Prostate gland (tissue), 2 donors: ENCODE measurements at regions not wholly inside any gene's neighbourhood (a gene's known extent, or its start where the extent isn't known, plus 50 kb on each side); places are given as distances from the start of the nearest gene placed in this dataset.

Experiments
- DNase-seq: peaks from one replicate; pipeline ENCODE4 v3.0.0-alpha.2; 2019; ENCODE audit warnings: low spot score
- H3K27ac ChIP-seq, 2 donors: fragments of 200-600 bp; sonication (generic); 2 replicates each; pipeline ENCODE4 v1.5.1; 2017 to 2019
- H3K27me3 ChIP-seq: fragments of 200-600 bp; sonication (generic); replicated peaks from 2 replicates; pipeline ENCODE4 v1.5.1; 2019; ENCODE audit not compliant: insufficient read depth
- H3K36me3 ChIP-seq, 2 donors: fragments of 200-600 bp; sonication (generic); 1 replicate in 1 of 2; 2 replicates in 1 of 2; pipeline versions ENCODE4 v1.5.1 to v1.8.1; 2017 to 2019
- H3K4me1 ChIP-seq: fragments of 200-600 bp; sonication (generic); replicated peaks from 2 replicates; pipeline ENCODE4 v1.5.1; 2019
- H3K4me3 ChIP-seq, 2 donors: fragments of 200-600 bp; sonication (generic); 2 replicates each; pipeline ENCODE4 v1.5.1; 2017 to 2019
- H3K9me3 ChIP-seq: fragments of 200-600 bp; sonication (generic); 2 replicates; pipeline ENCODE4 v1.5.1; 2017
- CTCF ChIP-seq, 4 experiments: fragments of 200-600 bp in 2 of 4; fragments of 450-650 bp in 2 of 4; sonication (generic) in 2 of 4; IDR thresholded peaks; 1 replicate in 3 of 4; 2 replicates in 1 of 4; pipeline ENCODE4 v1.5.1; 2016 to 2019; ENCODE audit warnings: antibody characterized with exemption in 4 of 4, mild to moderate bottlenecking in 2 of 4, moderate library complexity in 2 of 4
- POLR2A ChIP-seq: fragments of 450-650 bp; IDR thresholded peaks from one replicate; pipeline ENCODE4 v1.6.1; 2016; ENCODE audit warnings: antibody characterized with exemption, mild to moderate bottlenecking
- POLR2AphosphoS5 ChIP-seq: sonication (generic); formaldehyde crosslinking; IDR thresholded peaks from one replicate; pipeline ENCODE4 v1.6.1; 2017; ENCODE audit warnings: antibody characterized with exemption
- WGBS: methylation state at CpG from one replicate; pipeline ENCODE4 v1.1.5; 2018; 5-methylcytosine and 5-hydroxymethylcytosine counted together
- intact Hi-C: fragments of 100-400 bp; cut with DNase I; formaldehyde crosslinking; loops from one replicate; pipeline ENCODE4 v1.14.2; 2022

GRCh38 chr6:1059596-1059995 lies 252.3 kb upstream of the FOXQ1 start:
- no peak overlapping the region for H3K4me3 ChIP-seq
- no peak for DNase-seq
- H3K9me3 ChIP-seq: no peaks in the 10 kb centered on the region
- TF ChIP-seq POLR2AphosphoS5 (no peak), POLR2A (no peak), CTCF (IDR thresholded peaks at IDR 0.05) (no peak)
- H3K27ac ChIP-seq: no peak overlapping the region
- no peaks in the 10 kb centered on the region for H3K4me1 ChIP-seq
- no peaks in the 10 kb centered on the region for H3K27me3 ChIP-seq
- H3K36me3 ChIP-seq: no peaks in the 10 kb centered on the region
- 87% methylated on average over 6 of the region's 6 CpGs for WGBS
- intact Hi-C loops: no loop called here

GRCh38 chr6:1057490-1058135 lies 254.3 kb upstream of the FOXQ1 start:
- 75% methylated on average over 14 of the region's 14 CpGs for WGBS
- intact Hi-C loops: no loop called here
- DNase-seq: no peak
- no peaks in the 10 kb centered on the region for H3K4me1 ChIP-seq
- H3K4me3 ChIP-seq: no peak overlapping the region
- H3K9me3 ChIP-seq: no peaks in the 10 kb centered on the region
- H3K36me3 ChIP-seq: no peaks in the 10 kb centered on the region
- no peak overlapping the region for H3K27ac ChIP-seq
- H3K27me3 ChIP-seq: no peaks in the 10 kb centered on the region
- no peak for TF ChIP-seq CTCF (IDR thresholded peaks at IDR 0.05)
- no peak for TF ChIP-seq POLR2A
- TF ChIP-seq POLR2AphosphoS5: no peak

- H3K9me3 ChIP-seq: no peaks in the 10 kb centered on the region
- no peak overlapping the region for H3K27ac ChIP-seq
- intact Hi-C loops: no loop called here
- 52% methylated on average over 16 of the region's 16 CpGs for WGBS
- H3K4me3 ChIP-seq: no peak overlapping the region
- no peaks in the 10 kb centered on the region for H3K4me1 ChIP-seq
- H3K36me3 ChIP-seq: no peaks in the 10 kb centered on the region
- TF ChIP-seq POLR2AphosphoS5 (no peak), POLR2A (no peak), CTCF (IDR thresholded peaks at IDR 0.05) (no peak)
- no peak for DNase-seq
- H3K27me3 ChIP-seq: no peaks in the 10 kb centered on the region
Observed at GRCh38 chr6:1055015-1055921, 256.6 kb upstream of the FOXQ1 start.

- 37% methylated on average over 3 of the region's 3 CpGs for WGBS
- Histone ChIP-seq H3K36me3 (no peaks in the 10 kb centered on the region), H3K27ac (no peak overlapping the region), H3K9me3 (no peaks in the 10 kb centered on the region), H3K4me3 (no peak overlapping the region), H3K27me3 (no peaks in the 10 kb centered on the region), H3K4me1 (no peaks in the 10 kb centered on the region)
- intact Hi-C loops: no loop called here
- TF ChIP-seq POLR2A (no peak), CTCF (IDR thresholded peaks at IDR 0.05) (no peak), POLR2AphosphoS5 (no peak)
- DNase-seq: no peak
Observed at GRCh38 chr6:1054653-1055014, 257.3 kb upstream of the FOXQ1 start.

GRCh38 chr6:1053586-1053985 lies 258.3 kb upstream of the FOXQ1 start:
- intact Hi-C loops: no loop called here
- Histone ChIP-seq H3K27me3 (no peaks in the 10 kb centered on the region), H3K27ac (no peak overlapping the region), H3K4me3 (no peak overlapping the region), H3K4me1 (no peaks in the 10 kb centered on the region), H3K9me3 (no peaks in the 10 kb centered on the region), H3K36me3 (no peaks in the 10 kb centered on the region)
- TF ChIP-seq POLR2AphosphoS5: no peak
- TF ChIP-seq CTCF (IDR thresholded peaks at IDR 0.05): no peak
- no peak for TF ChIP-seq POLR2A
- WGBS: 69% methylated on average over 7 of the region's 7 CpGs
- DNase-seq: no peak
